Breast epithelium (tissue), 3 donors: ENCODE measurements at regions not wholly inside any gene's neighbourhood (a gene's known extent, or its start where the extent isn't known, plus 50 kb on each side); places are given as distances from the start of the nearest gene placed in this dataset.

Source experiments
- POLR2A ChIP-seq: fragments of 450-650 bp; IDR thresholded peaks from one replicate; pipeline ENCODE4 v1.6.1; 2016; ENCODE audit warnings: antibody characterized with exemption, mild to moderate bottlenecking, moderate library complexity
- TF ChIP-seq, protein P1 (sequence below), 3 donors: fragments of 450-650 bp; IDR thresholded peaks; one replicate each; pipeline ENCODE4 v1.5.1; 2016 to 2017; ENCODE audit warnings: antibody characterized with exemption in 3 of 3, mild to moderate bottlenecking in 3 of 3, moderate library complexity in 3 of 3

DNA sequence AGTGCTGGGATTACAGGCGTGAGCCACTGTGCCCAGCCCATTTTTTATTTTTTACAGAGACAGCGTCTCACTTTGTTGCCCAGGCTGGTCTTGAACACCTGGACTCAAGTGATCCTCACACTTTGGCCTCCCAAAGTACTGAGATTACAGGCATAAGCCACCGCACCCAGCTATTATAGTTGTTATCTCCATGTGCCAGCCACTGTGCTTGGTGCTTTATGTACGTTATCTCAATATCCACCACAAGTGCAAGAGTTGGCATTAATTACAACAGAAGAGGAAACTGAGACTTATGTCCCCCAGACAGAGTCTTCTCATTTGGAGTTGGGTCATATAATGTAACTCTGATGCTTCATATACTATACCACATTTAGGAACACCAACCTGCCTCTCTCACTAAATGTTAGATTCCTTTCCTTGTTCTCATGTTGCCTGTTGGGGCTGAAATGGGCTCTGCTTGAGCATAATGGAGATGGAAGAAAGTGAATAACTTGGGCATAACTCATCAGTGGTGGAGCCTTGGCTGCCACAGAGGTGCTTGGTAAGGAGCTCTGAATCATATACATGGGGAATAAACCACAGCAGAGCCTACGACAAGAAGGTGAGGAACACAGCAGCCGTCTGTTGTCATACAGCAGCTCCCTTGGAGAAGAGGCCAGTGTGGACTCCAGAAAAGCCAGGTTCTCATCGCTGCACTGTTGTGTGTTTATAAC is 84.3 kb downstream of the SPRY1 start:
- TF ChIP-seq, protein P1, sequence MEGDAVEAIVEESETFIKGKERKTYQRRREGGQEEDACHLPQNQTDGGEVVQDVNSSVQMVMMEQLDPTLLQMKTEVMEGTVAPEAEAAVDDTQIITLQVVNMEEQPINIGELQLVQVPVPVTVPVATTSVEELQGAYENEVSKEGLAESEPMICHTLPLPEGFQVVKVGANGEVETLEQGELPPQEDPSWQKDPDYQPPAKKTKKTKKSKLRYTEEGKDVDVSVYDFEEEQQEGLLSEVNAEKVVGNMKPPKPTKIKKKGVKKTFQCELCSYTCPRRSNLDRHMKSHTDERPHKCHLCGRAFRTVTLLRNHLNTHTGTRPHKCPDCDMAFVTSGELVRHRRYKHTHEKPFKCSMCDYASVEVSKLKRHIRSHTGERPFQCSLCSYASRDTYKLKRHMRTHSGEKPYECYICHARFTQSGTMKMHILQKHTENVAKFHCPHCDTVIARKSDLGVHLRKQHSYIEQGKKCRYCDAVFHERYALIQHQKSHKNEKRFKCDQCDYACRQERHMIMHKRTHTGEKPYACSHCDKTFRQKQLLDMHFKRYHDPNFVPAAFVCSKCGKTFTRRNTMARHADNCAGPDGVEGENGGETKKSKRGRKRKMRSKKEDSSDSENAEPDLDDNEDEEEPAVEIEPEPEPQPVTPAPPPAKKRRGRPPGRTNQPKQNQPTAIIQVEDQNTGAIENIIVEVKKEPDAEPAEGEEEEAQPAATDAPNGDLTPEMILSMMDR (IDR thresholded peaks at IDR 0.05) = no peak
- no peak for TF ChIP-seq POLR2A
